Mesendoderm (in vitro differentiated cells): ENCODE measurements at regions not wholly inside any gene's neighbourhood (a gene's known extent, or its start where the extent isn't known, plus 50 kb on each side); places are given as distances from the start of the nearest gene placed in this dataset.

Experiments
- DNase-seq: peaks from one replicate; pipeline ENCODE4 v3.0.0; 2013
- H2AK5ac ChIP-seq: 2 replicates; pipeline ENCODE4 v1.6.1; 2013; ENCODE audit warnings: low read length, inconsistent platforms
- H2BK120ac ChIP-seq: 2 replicates; pipeline ENCODE4 v1.6.1; 2013; ENCODE audit warnings: low read depth, mild to moderate bottlenecking, low read length, moderate library complexity, mixed read lengths
- H2BK15ac ChIP-seq: replicated peaks from 2 replicates; pipeline ENCODE4 v1.6.1; 2013; ENCODE audit warnings: low read depth, mild to moderate bottlenecking, moderate library complexity
- H2BK5ac ChIP-seq: 2 replicates; pipeline ENCODE4 v1.6.1; 2013; ENCODE audit warnings: low read length, inconsistent platforms
- H3K18ac ChIP-seq: 2 replicates; pipeline ENCODE4 v1.6.1; 2013; ENCODE audit warnings: mild to moderate bottlenecking, low read length, mixed read lengths
- H3K23ac ChIP-seq: one replicate; pipeline ENCODE4 v1.6.1; 2013; ENCODE audit warnings: low read length
- H3K27ac ChIP-seq: 2 replicates; pipeline ENCODE4 v1.5.1; 2013; ENCODE audit warnings: low read depth, mild to moderate bottlenecking, inconsistent platforms, low read length, moderate library complexity
- H3K27me3 ChIP-seq: 2 replicates; pipeline ENCODE4 v1.6.1; 2013; ENCODE audit warnings: low read length, control low read depth, mild to moderate bottlenecking, inconsistent platforms; ENCODE audit not compliant: insufficient read depth, poor library complexity
- H3K36me3 ChIP-seq: 2 replicates; pipeline ENCODE4 v1.6.1; 2013; ENCODE audit warnings: low read length, inconsistent platforms; ENCODE audit not compliant: control insufficient read depth, insufficient read depth
- H3K4ac ChIP-seq: one replicate; pipeline ENCODE4 v1.6.1; 2013; ENCODE audit warnings: low read depth, mild to moderate bottlenecking, low read length, moderate library complexity
- H3K4me1 ChIP-seq: 2 replicates; pipeline ENCODE4 v1.6.1; 2013; ENCODE audit warnings: low read depth, low read length, inconsistent platforms; ENCODE audit not compliant: control insufficient read depth
- H3K4me2 ChIP-seq: 2 replicates; pipeline ENCODE4 v1.6.1; 2013; ENCODE audit warnings: low read length
- H3K4me3 ChIP-seq: 2 replicates; pipeline ENCODE4 v1.5.1; 2013; ENCODE audit warnings: mild to moderate bottlenecking, low read length
- H3K56ac ChIP-seq: one replicate; pipeline ENCODE4 v1.6.1; 2013; ENCODE audit warnings: low read length
- H3K79me1 ChIP-seq: 2 replicates; pipeline ENCODE4 v1.6.1; 2013; ENCODE audit warnings: low read length, inconsistent platforms
- H3K79me2 ChIP-seq: 2 replicates; pipeline ENCODE4 v1.6.1; 2013; ENCODE audit warnings: mild to moderate bottlenecking, low read length; ENCODE audit not compliant: control insufficient read depth, insufficient read depth
- H3K9ac ChIP-seq: 2 replicates; pipeline ENCODE4 v1.6.1; 2013; ENCODE audit warnings: low read length, inconsistent platforms
- H4K5ac ChIP-seq: one replicate; pipeline ENCODE4 v1.6.1; 2013; ENCODE audit warnings: low read length
- H4K8ac ChIP-seq: one replicate; pipeline ENCODE4 v1.6.1; 2013; ENCODE audit warnings: low read depth, mild to moderate bottlenecking, control low read depth, low read length, moderate library complexity
- WGBS: extraction: QIAGEN DNeasy Blood & Tissue Kit; methylation state at CpG from one replicate; pipeline ENCODE4 v1.1.7; 2013; ENCODE audit warnings: low lambda C conversion rate, missing lambda C conversion rate; ENCODE audit not compliant: insufficient coverage; ENCODE audit errors: extremely low coverage; 5-methylcytosine and 5-hydroxymethylcytosine counted together

GRCh38 chr14:26934151-26934550 is 336.3 kb upstream of the NOVA1 start:
- Histone ChIP-seq H4K8ac (no peak overlapping the region), H3K4me2 (no peak overlapping the region), H3K27ac (no peak overlapping the region), H3K27me3 (no peaks in the 10 kb centered on the region), H3K36me3 (no peaks in the 10 kb centered on the region), H3K4ac (no peak overlapping the region), H4K5ac (no peak overlapping the region), H3K56ac (no peak overlapping the region), H3K23ac (no peak overlapping the region), H3K4me1 (no peaks in the 10 kb centered on the region), H2AK5ac (no peak overlapping the region), H3K79me2 (no peaks in the 10 kb centered on the region), H3K4me3 (no peak overlapping the region), H3K18ac (no peak overlapping the region), H3K79me1 (no peaks in the 10 kb centered on the region), H2BK120ac (no peak overlapping the region), H2BK15ac (no peak overlapping the region), H2BK5ac (no peak overlapping the region), H3K9ac (no peak overlapping the region)
- no CpG with 5 or more reads among the region's 3 CpGs for WGBS
- DNase-seq: peak; percentile 34

DNA sequence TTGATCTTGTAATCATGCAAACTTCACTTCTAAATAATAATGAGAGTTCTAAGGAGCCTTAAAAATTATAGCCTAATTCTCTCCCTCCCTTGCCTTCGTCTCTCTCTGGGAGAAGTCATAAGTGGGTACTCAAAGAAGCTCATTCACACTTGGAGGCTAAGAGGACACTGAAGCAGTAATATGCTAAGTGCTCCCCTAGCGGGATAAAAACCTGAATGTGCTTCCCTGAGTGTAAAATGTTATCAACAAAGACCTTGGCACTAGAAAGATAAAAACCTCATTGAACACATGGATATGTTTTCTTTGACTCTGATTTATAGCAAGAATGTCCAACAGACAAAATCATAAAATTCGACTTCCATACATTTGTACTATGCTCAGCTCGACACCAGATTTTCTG is 337.9 kb upstream of the NOVA1 start:
- H3K4me1 ChIP-seq: no peaks in the 10 kb centered on the region
- no peak overlapping the region for H3K18ac ChIP-seq
- H3K56ac ChIP-seq: no peak overlapping the region
- no peak overlapping the region for H2AK5ac ChIP-seq
- no peak overlapping the region for H3K4me2 ChIP-seq
- no peaks in the 10 kb centered on the region for H3K79me1 ChIP-seq
- no peaks in the 10 kb centered on the region for H3K27me3 ChIP-seq
- H2BK15ac ChIP-seq: no peak overlapping the region
- no peaks in the 10 kb centered on the region for H3K79me2 ChIP-seq
- no peak overlapping the region for H3K4ac ChIP-seq
- WGBS: no CpG with 5 or more reads among the region's 4 CpGs
- DNase-seq: no peak
- no peak overlapping the region for H3K23ac ChIP-seq
- H3K4me3 ChIP-seq: no peak overlapping the region
- H3K36me3 ChIP-seq: no peaks in the 10 kb centered on the region
- H2BK120ac ChIP-seq: no peak overlapping the region
- H3K27ac ChIP-seq: no peak overlapping the region
- no peak overlapping the region for H4K5ac ChIP-seq
- no peak overlapping the region for H3K9ac ChIP-seq
- no peak overlapping the region for H2BK5ac ChIP-seq
- no peak overlapping the region for H4K8ac ChIP-seq

DNA sequence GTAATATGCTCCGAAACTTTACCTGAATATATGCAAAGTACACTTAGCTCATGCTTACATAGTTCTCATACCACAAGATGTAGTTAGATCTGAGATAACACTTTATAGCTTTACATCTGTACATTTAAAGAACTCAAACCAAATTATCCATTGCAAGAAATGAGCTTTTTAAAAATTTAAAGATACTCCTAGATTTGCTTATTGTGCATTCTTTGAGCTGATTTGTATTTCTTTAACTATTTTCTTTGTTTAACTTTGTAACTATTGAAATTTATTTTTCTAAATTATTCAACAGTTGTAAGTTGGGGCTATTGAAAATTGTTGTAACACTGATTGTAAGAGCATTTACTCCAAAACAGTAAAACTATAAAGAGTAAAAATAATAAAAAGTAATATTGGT is 340.2 kb upstream of the NOVA1 start:
- no peak overlapping the region for H4K5ac ChIP-seq
- H3K4me1 ChIP-seq: peaks cover 4% of the 10 kb centered on the region
- no peaks in the 10 kb centered on the region for H3K36me3 ChIP-seq
- no peak overlapping the region for H3K56ac ChIP-seq
- no peak overlapping the region for H3K4ac ChIP-seq
- H2BK15ac ChIP-seq: no peak overlapping the region
- no peak overlapping the region for H2AK5ac ChIP-seq
- no peak for DNase-seq
- H3K9ac ChIP-seq: no peak overlapping the region
- H3K23ac ChIP-seq: no peak overlapping the region
- H3K27ac ChIP-seq: no peak overlapping the region
- H3K79me1 ChIP-seq: no peaks in the 10 kb centered on the region
- no CpG with 5 or more reads among the region's 1 CpG for WGBS
- no peak overlapping the region for H2BK5ac ChIP-seq
- no peak overlapping the region for H3K4me2 ChIP-seq
- no peaks in the 10 kb centered on the region for H3K79me2 ChIP-seq
- no peak overlapping the region for H2BK120ac ChIP-seq
- H3K27me3 ChIP-seq: no peaks in the 10 kb centered on the region
- no peak overlapping the region for H3K18ac ChIP-seq
- no peak overlapping the region for H3K4me3 ChIP-seq
- H4K8ac ChIP-seq: no peak overlapping the region

DNA sequence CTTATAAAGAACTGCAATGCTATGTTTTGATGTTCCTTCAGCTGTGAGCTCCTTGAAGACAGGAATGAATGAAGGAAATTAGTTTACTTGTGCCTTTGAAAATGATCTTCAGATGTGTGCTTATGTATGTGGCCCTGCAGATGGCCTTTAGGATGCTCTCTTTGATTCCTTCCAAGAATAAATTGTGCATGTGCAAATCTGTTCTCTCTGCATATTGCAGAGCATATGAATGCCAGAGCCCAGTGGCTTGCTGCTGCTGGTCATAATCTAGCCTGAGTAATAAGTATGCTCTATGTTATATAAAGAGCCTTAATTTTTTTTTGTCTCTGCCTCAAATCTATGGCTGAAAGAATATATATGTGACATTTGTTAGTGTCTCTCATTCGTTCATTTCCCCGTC is 341.9 kb upstream of the NOVA1 start:
- Histone ChIP-seq H3K23ac (no peak overlapping the region), H3K79me1 (no peaks in the 10 kb centered on the region), H3K18ac (no peak overlapping the region), H3K79me2 (no peaks in the 10 kb centered on the region), H4K8ac (no peak overlapping the region), H2BK120ac (no peak overlapping the region), H2BK15ac (no peak overlapping the region), H4K5ac (no peak overlapping the region), H3K4me2 (no peak overlapping the region), H2BK5ac (no peak overlapping the region), H3K27ac (no peak overlapping the region), H2AK5ac (no peak overlapping the region), H3K4ac (peak overlapping the region; percentile 55), H3K56ac (no peak overlapping the region), H3K36me3 (no peaks in the 10 kb centered on the region), H3K4me3 (no peak overlapping the region), H3K4me1 (peaks cover 4% of the 10 kb centered on the region), H3K27me3 (no peaks in the 10 kb centered on the region), H3K9ac (no peak overlapping the region)
- WGBS: no CpG with 5 or more reads among the region's 2 CpGs
- DNase-seq: no peak

GRCh38 chr14:26941521-26941920 is 343.7 kb upstream of the NOVA1 start:
- no peak for DNase-seq
- Histone ChIP-seq H3K4ac (no peak overlapping the region), H2BK5ac (peak overlapping the region; percentile 76), H3K4me3 (no peak overlapping the region), H2AK5ac (no peak overlapping the region), H3K27me3 (no peaks in the 10 kb centered on the region), H3K4me1 (peaks cover 4% of the 10 kb centered on the region), H3K23ac (no peak overlapping the region), H3K79me1 (no peaks in the 10 kb centered on the region), H3K27ac (no peak overlapping the region), H2BK15ac (no peak overlapping the region), H2BK120ac (no peak overlapping the region), H4K5ac (no peak overlapping the region), H3K18ac (peak overlapping the region; percentile 14), H3K36me3 (no peaks in the 10 kb centered on the region), H4K8ac (no peak overlapping the region), H3K56ac (no peak overlapping the region), H3K79me2 (no peaks in the 10 kb centered on the region), H3K9ac (no peak overlapping the region), H3K4me2 (no peak overlapping the region)
- WGBS: no CpG with 5 or more reads among the region's 2 CpGs

GRCh38 chr14:26947265-26947664 is 349.4 kb upstream of the NOVA1 start:
- Histone ChIP-seq H4K8ac (no peak overlapping the region), H2BK120ac (no peak overlapping the region)

More at GRCh38 chr14:26947265-26947664, 349.4 kb upstream of the NOVA1 start:
- no peak overlapping the region for H3K27ac ChIP-seq
- no peak overlapping the region for H2BK15ac ChIP-seq
- H2BK5ac ChIP-seq: no peak overlapping the region
- no peak overlapping the region for H2AK5ac ChIP-seq
- no peaks in the 10 kb centered on the region for H3K79me2 ChIP-seq
- no peak overlapping the region for H3K4ac ChIP-seq
- no peak overlapping the region for H3K18ac ChIP-seq
- H3K4me1 ChIP-seq: no peaks in the 10 kb centered on the region
- no peak for DNase-seq
- H4K5ac ChIP-seq: no peak overlapping the region
- no peak overlapping the region for H3K56ac ChIP-seq
- no CpG with 5 or more reads among the region's 1 CpG for WGBS
- no peaks in the 10 kb centered on the region for H3K27me3 ChIP-seq
- no peak overlapping the region for H3K4me3 ChIP-seq
- no peak overlapping the region for H3K9ac ChIP-seq
- H3K79me1 ChIP-seq: no peaks in the 10 kb centered on the region
- no peaks in the 10 kb centered on the region for H3K36me3 ChIP-seq
- no peak overlapping the region for H3K4me2 ChIP-seq
- H3K23ac ChIP-seq: no peak overlapping the region
